ENCODE measurements at regions not wholly inside any gene's neighbourhood (a gene's known extent, or its start where the extent isn't known, plus 50 kb on each side); places are given as distances from the start of the nearest gene placed in this dataset.

- intact Hi-C loops (cut with DNase I) = no loop called here
- no peak overlapping the region for H3K4me3 ChIP-seq
- H3K27ac ChIP-seq = no peak overlapping the region
- H3K27me3 ChIP-seq = no peaks in the 10 kb centered on the region
- no peaks in the 10 kb centered on the region for H3K36me3 ChIP-seq (replicated peaks in 1 of 2; ENCODE audit: insufficient read depth in 1 of 2, low read depth in 2 of 2)
- DNase-seq = no peak
- H3K4me1 ChIP-seq = no peaks in the 10 kb centered on the region
- no peaks in the 10 kb centered on the region for H3K9me3 ChIP-seq
- WGBS, 2 donors = 40 to 46% methylated on average over 2 of the region's 2 CpGs
- ATAC-seq = no peak
- TF ChIP-seq POLR2A (IDR thresholded peaks at IDR 0.05) (no peak), CTCF (IDR thresholded peaks at IDR 0.05) (no peak)
Observed at GRCh38 chr21:27636656-27637055, 669.8 kb upstream of the ADAMTS5 start.

GRCh38 chr21:27633631-27634030, 666.7 kb upstream of the ADAMTS5 start:
- no peak for TF ChIP-seq POLR2A (IDR thresholded peaks at IDR 0.05)
- H3K36me3 ChIP-seq (replicated peaks in 1 of 2; ENCODE audit: insufficient read depth in 1 of 2, low read depth in 2 of 2) = no peaks in the 10 kb centered on the region
- 63 to 68% methylated on average over 3 of the region's 3 CpGs for WGBS, 2 donors
- ATAC-seq (no peak), DNase-seq (no peak)
- no peak overlapping the region for H3K4me3 ChIP-seq
- H3K4me1 ChIP-seq = no peaks in the 10 kb centered on the region
- no peaks in the 10 kb centered on the region for H3K27me3 ChIP-seq
- no peak overlapping the region for H3K27ac ChIP-seq
- intact Hi-C loops (cut with DNase I) = no loop called here
- H3K9me3 ChIP-seq = no peaks in the 10 kb centered on the region

- intact Hi-C loops (cut with DNase I) = no loop called here
- Histone ChIP-seq H3K9me3 (no peaks in the 10 kb centered on the region), H3K36me3 (replicated peaks in 1 of 2; ENCODE audit: insufficient read depth in 1 of 2, low read depth in 2 of 2) (no peaks in the 10 kb centered on the region), H3K27me3 (no peaks in the 10 kb centered on the region), H3K27ac (no peak overlapping the region), H3K4me3 (no peak overlapping the region), H3K4me1 (no peaks in the 10 kb centered on the region)
- DNase-seq (no peak), ATAC-seq (no peak)
- WGBS, 2 donors = 10 to 16% methylated on average over 1 of the region's 1 CpG
- TF ChIP-seq POLR2A (IDR thresholded peaks at IDR 0.05) = no peak
- TF ChIP-seq CTCF (IDR thresholded peaks at IDR 0.05) = no peak
Observed at GRCh38 chr21:27631471-27631870, 664.6 kb upstream of the ADAMTS5 start.

GRCh38 chr21:27622631-27623030, 655.7 kb upstream of the ADAMTS5 start:
- H3K9me3 ChIP-seq = no peaks in the 10 kb centered on the region
- no peak overlapping the region for H3K4me3 ChIP-seq
- no peaks in the 10 kb centered on the region for H3K36me3 ChIP-seq (replicated peaks in 1 of 2; ENCODE audit: insufficient read depth in 1 of 2, low read depth in 2 of 2)
- H3K4me1 ChIP-seq = no peaks in the 10 kb centered on the region
- TF ChIP-seq CTCF (IDR thresholded peaks at IDR 0.05) (no peak), POLR2A (IDR thresholded peaks at IDR 0.05) (no peak)
- no peak for DNase-seq
- intact Hi-C loops (cut with DNase I) = no loop called here
- WGBS, 2 donors = 71 to 83% methylated on average over 1 of the region's 1 CpG
- no peak for ATAC-seq
- no peaks in the 10 kb centered on the region for H3K27me3 ChIP-seq
- no peak overlapping the region for H3K27ac ChIP-seq

GRCh38 chr21:27614231-27614630, 647.3 kb upstream of the ADAMTS5 start:
- WGBS, 2 donors = 67 to 74% methylated on average over 2 of the region's 2 CpGs
- H3K27ac ChIP-seq = no peak overlapping the region
- H3K9me3 ChIP-seq = no peaks in the 10 kb centered on the region
- H3K36me3 ChIP-seq (replicated peaks in 1 of 2; ENCODE audit: insufficient read depth in 1 of 2, low read depth in 2 of 2) = no peaks in the 10 kb centered on the region
- no peaks in the 10 kb centered on the region for H3K27me3 ChIP-seq
- H3K4me3 ChIP-seq = no peak overlapping the region
- H3K4me1 ChIP-seq = no peaks in the 10 kb centered on the region
- TF ChIP-seq CTCF (IDR thresholded peaks at IDR 0.05) (no peak), POLR2A (IDR thresholded peaks at IDR 0.05) (no peak)
- no peak for ATAC-seq
- no peak for DNase-seq
- intact Hi-C loops (cut with DNase I) = no loop called here
